ENCODE measurements at regions not wholly inside any gene's neighbourhood (a gene's known extent, or its start where the extent isn't known, plus 50 kb on each side); places are given as distances from the start of the nearest gene placed in this dataset.

DNA sequence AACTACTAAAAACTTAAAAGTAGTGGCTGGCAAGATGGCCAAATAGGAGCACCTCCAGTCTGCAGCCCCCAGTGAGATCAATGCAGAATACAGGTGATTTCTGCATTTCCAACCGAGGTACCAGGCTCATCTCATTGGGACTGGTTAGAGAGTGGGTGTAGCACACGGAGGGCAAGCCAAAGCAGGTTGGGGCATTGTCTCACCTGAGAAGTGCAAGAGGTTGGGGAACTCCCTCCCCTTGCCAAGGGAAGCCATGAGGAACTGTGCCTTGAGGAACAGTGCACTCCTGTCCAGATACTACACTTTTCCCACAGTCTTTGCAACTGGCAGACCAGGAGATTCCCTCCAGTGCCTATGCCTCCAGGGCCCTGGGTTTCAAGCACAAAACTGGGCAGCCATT, 311.1 kb downstream of the PAPSS1 start:
- Histone ChIP-seq H3K9me2 (replicated peaks; ENCODE audit: insufficient read depth) (no peaks in the 10 kb centered on the region), H3K9me3 (ENCODE audit: low read depth) (no peaks in the 10 kb centered on the region), H3K4me2 (no peak overlapping the region), H3K4me3 (no peak overlapping the region), H3K36me3 (replicated peaks; ENCODE audit: insufficient read depth, low read depth) (no peaks in the 10 kb centered on the region), H3K27me3 (no peaks in the 10 kb centered on the region), H3K27ac (no peak overlapping the region), H2AFZ (no peak overlapping the region), H3K4me1 (ENCODE audit: insufficient read depth) (no peaks in the 10 kb centered on the region), H3K79me2 (no peaks in the 10 kb centered on the region), H4K20me1 (ENCODE audit: insufficient read depth, poor library complexity, severe bottlenecking) (no peaks in the 10 kb centered on the region)
- WGBS (ENCODE audit: low lambda C conversion rate, missing lambda C conversion rate): 81% methylated on average over 2 of the region's 2 CpGs
- no peak for DNase-seq (ENCODE audit: low spot score)
- TF ChIP-seq EZH2phosphoT487 (IDR thresholded peaks at IDR 0.05; ENCODE audit: low read depth, severe bottlenecking, unreplicated experiment) (no peak), EZH2 (IDR thresholded peaks at IDR 0.05; ENCODE audit: borderline replicate concordance) (no peak)
- TF ChIP-seq, protein P1, sequence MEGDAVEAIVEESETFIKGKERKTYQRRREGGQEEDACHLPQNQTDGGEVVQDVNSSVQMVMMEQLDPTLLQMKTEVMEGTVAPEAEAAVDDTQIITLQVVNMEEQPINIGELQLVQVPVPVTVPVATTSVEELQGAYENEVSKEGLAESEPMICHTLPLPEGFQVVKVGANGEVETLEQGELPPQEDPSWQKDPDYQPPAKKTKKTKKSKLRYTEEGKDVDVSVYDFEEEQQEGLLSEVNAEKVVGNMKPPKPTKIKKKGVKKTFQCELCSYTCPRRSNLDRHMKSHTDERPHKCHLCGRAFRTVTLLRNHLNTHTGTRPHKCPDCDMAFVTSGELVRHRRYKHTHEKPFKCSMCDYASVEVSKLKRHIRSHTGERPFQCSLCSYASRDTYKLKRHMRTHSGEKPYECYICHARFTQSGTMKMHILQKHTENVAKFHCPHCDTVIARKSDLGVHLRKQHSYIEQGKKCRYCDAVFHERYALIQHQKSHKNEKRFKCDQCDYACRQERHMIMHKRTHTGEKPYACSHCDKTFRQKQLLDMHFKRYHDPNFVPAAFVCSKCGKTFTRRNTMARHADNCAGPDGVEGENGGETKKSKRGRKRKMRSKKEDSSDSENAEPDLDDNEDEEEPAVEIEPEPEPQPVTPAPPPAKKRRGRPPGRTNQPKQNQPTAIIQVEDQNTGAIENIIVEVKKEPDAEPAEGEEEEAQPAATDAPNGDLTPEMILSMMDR (IDR thresholded peaks at IDR 0.05; ENCODE audit: poor library complexity): no peak

DNA sequence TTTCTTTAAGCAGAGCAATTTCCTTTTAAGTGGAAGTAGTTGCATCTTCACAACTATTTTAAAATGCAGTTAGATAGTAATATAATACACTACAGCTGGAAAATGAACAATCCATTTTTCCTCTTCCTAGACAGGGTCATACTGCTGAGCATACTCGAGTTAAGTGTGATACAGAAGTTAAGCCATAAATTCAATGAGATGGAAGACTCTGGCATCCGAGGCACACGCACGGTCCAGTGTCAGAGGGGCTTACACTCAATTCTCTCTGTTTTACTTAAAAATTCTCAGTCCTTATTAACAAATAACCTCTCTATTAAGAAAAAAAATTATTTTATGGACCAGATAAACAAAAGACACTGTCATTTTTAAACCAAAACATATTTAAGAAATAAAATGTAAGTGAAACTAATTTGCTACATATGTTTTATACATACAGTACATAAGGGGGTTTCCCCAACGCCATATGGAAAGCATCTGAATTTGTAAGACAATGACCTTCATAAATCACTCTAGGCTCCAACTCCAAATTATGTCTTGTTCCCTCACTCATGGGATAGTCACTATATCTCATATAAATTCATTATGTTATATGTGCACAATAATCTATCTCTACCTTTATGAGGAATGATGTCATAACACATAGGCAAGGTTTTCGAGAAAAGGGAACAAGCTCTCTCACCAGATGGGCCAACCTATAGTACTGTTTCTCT, 315.3 kb downstream of the PAPSS1 start:
- H2AFZ ChIP-seq: no peak overlapping the region
- no peaks in the 10 kb centered on the region for H4K20me1 ChIP-seq (ENCODE audit: insufficient read depth, poor library complexity, severe bottlenecking)
- TF ChIP-seq, protein P1 (IDR thresholded peaks at IDR 0.05; ENCODE audit: poor library complexity): no peak
- no peak for TF ChIP-seq EZH2phosphoT487 (IDR thresholded peaks at IDR 0.05; ENCODE audit: low read depth, severe bottlenecking, unreplicated experiment)
- no peak for TF ChIP-seq EZH2 (IDR thresholded peaks at IDR 0.05; ENCODE audit: borderline replicate concordance)
- H3K9me3 ChIP-seq (ENCODE audit: low read depth): no peaks in the 10 kb centered on the region
- no peaks in the 10 kb centered on the region for H3K36me3 ChIP-seq (replicated peaks; ENCODE audit: insufficient read depth, low read depth)
- 65% methylated on average over 6 of the region's 6 CpGs for WGBS (ENCODE audit: low lambda C conversion rate, missing lambda C conversion rate)
- H3K27ac ChIP-seq: no peak overlapping the region
- H3K4me2 ChIP-seq: no peak overlapping the region
- DNase-seq (ENCODE audit: low spot score): no peak
- no peaks in the 10 kb centered on the region for H3K4me1 ChIP-seq (ENCODE audit: insufficient read depth)
- no peak overlapping the region for H3K4me3 ChIP-seq
- no peaks in the 10 kb centered on the region for H3K9me2 ChIP-seq (replicated peaks; ENCODE audit: insufficient read depth)
- no peaks in the 10 kb centered on the region for H3K79me2 ChIP-seq
- H3K27me3 ChIP-seq: no peaks in the 10 kb centered on the region

DNA sequence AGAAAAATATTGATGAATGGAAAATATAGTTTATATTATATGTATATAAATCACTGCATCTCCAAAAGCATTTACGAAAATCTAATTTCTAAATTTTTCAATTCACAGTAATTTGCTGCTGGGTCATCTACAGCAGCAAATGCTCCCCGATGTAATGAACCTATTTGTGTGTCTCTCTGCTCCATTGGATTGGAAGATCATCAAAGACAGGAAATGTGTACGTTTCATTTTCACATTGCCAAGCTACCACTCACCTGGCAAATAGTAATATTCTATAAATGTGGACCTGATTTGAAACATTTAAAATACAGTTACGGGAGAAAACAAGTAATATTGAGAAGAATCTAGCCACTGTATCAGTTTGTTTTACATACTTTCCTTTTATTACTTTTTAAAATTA, 317.7 kb downstream of the PAPSS1 start:
- Histone ChIP-seq H3K27me3 (no peaks in the 10 kb centered on the region), H3K4me2 (no peak overlapping the region), H3K4me3 (no peak overlapping the region), H3K27ac (no peak overlapping the region), H3K4me1 (ENCODE audit: insufficient read depth) (no peaks in the 10 kb centered on the region), H2AFZ (no peak overlapping the region), H4K20me1 (ENCODE audit: insufficient read depth, poor library complexity, severe bottlenecking) (no peaks in the 10 kb centered on the region), H3K36me3 (replicated peaks; ENCODE audit: insufficient read depth, low read depth) (no peaks in the 10 kb centered on the region), H3K79me2 (no peaks in the 10 kb centered on the region), H3K9me3 (ENCODE audit: low read depth) (no peaks in the 10 kb centered on the region), H3K9me2 (replicated peaks; ENCODE audit: insufficient read depth) (no peaks in the 10 kb centered on the region)
- DNase-seq (ENCODE audit: low spot score): no peak
- 93% methylated on average over 4 of the region's 4 CpGs for WGBS (ENCODE audit: low lambda C conversion rate, missing lambda C conversion rate)
- TF ChIP-seq EZH2phosphoT487 (IDR thresholded peaks at IDR 0.05; ENCODE audit: low read depth, severe bottlenecking, unreplicated experiment): no peak
- TF ChIP-seq, protein P1 (IDR thresholded peaks at IDR 0.05; ENCODE audit: poor library complexity): no peak
- TF ChIP-seq EZH2 (IDR thresholded peaks at IDR 0.05; ENCODE audit: borderline replicate concordance): no peak

All from hepatocyte (in vitro differentiated cells).